HTR-8/SVneo (cell line): ENCODE measurements at regions not wholly inside any gene's neighbourhood (a gene's known extent, or its start where the extent isn't known, plus 50 kb on each side); places are given as distances from the start of the nearest gene placed in this dataset.
"Not testable (repeated sequence)": the region's sequence is repeated elsewhere in the genome, so short reads cannot be mapped to it uniquely, and the experiment has no call there.

ENCODE experiments used
- DNase-seq: peaks from one replicate; pipeline ENCODE4 v3.0.0; 2011; ENCODE audit warnings: low spot score, mixed read lengths; ENCODE audit not compliant: insufficient read length
- FAIRE-seq: peaks from 2 replicates; lab custom pipeline; 2011; peaks lifted over from hg19 to GRCh38; lab: Jason Lieb, UNC

- DNase-seq (no peak), FAIRE-seq (no peak)
Measured at GRCh38 chr2:150088538-150088937, 398.9 kb downstream of the RND3 start.

DNA sequence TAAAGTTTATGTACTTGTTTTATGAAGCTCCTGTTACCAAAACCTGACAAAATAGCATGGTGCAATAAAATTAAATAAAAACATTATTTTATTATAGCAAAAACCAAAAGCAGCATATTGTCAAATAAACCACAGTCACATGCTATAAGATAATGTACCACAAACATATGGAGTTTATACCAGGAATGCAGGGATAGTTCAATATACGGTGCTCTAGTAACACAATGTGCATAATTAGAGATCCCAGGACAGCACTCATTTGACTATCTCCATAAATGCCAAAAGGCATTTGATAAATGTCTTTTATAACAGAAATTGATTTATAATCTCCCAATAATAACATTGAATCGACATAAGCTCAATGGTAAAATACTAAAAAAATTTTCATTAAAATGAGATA is 402.0 kb downstream of the RND3 start:
- FAIRE-seq (no peak), DNase-seq (no peak)

- DNase-seq (no peak), FAIRE-seq (peak; percentile 54)
Measured at GRCh38 chr2:150081775-150082481, 405.5 kb downstream of the RND3 start.

- FAIRE-seq: no peak
- DNase-seq: peak; percentile 1
Measured at GRCh38 chr2:150076281-150076680, 411.2 kb downstream of the RND3 start.

- FAIRE-seq: peak; percentile 85
- DNase-seq: peak; percentile 5
Measured at GRCh38 chr2:150075831-150076230, 411.6 kb downstream of the RND3 start.

GRCh38 chr2:150066490-150066889 is 421.0 kb downstream of the RND3 start:
- FAIRE-seq: no peak
- no peak for DNase-seq

DNA sequence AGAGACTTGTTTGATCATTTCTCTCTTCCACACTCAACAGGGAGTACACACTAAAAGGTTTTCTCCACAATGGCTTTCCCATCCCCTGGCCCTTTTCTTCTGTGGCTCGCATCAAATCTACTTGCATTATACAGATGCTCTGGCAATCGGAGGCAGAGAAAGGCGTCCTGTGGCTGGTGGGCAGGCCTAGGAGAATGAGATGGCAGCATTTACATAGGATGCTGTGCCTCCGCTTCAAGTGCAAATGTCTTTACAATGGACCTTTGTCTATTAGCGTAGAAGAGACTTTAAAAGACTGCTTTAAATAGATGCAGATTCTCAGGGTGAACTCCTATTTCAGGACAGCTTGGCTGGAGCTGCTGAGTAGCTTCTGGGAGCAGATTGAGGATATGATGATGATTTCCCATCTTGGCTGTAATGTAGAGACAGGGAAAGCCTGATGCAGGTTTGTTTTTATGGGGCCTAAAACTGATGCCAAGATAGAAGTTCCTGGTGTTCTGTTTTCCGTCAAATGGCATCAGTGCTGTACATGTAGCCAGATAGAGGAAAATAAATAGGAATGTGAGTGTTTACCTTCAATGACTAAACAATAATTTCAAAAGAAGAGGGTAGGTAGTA is 423.4 kb downstream of the RND3 start:
- no peak for DNase-seq
- FAIRE-seq: no peak

- FAIRE-seq (peak; percentile 80), DNase-seq (peak; percentile 47)
Measured at GRCh38 chr2:150063432-150063889, 424.0 kb downstream of the RND3 start.

- FAIRE-seq (no peak), DNase-seq (no peak)
Measured at GRCh38 chr2:150062416-150062815, 425.1 kb downstream of the RND3 start.

GRCh38 chr2:150060341-150060740 is 427.1 kb downstream of the RND3 start:
- FAIRE-seq (no peak), DNase-seq (no peak)

- not testable (repeated sequence) for FAIRE-seq, DNase-seq
Measured at GRCh38 chr2:150059676-150060075, 427.8 kb downstream of the RND3 start.

- DNase-seq (no peak), FAIRE-seq (no peak)
Measured at GRCh38 chr2:150052457-150052856, 435.0 kb downstream of the RND3 start.

GRCh38 chr2:150051004-150051403 is 436.5 kb downstream of the RND3 start:
- FAIRE-seq (no peak), DNase-seq (no peak)

DNA sequence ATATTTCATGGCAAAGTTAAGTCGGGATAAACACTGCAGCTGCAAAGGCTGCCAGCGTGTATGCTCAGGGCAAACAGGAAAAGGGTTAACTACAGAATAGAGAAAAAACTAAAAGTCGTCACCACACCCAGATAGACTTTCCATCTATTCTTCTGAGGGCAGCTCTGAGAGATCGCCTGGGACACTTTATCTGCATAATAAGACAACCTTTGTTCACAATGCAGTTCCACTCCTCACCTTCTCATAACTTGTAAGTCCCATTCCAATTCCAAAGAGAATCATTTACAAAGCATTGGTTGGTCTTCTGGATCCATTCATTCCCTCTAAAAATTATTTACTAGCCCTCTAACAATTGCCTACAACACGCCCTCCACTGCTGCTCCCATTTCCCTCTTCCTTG is 437.4 kb downstream of the RND3 start:
- DNase-seq: no peak
- no peak for FAIRE-seq

DNA sequence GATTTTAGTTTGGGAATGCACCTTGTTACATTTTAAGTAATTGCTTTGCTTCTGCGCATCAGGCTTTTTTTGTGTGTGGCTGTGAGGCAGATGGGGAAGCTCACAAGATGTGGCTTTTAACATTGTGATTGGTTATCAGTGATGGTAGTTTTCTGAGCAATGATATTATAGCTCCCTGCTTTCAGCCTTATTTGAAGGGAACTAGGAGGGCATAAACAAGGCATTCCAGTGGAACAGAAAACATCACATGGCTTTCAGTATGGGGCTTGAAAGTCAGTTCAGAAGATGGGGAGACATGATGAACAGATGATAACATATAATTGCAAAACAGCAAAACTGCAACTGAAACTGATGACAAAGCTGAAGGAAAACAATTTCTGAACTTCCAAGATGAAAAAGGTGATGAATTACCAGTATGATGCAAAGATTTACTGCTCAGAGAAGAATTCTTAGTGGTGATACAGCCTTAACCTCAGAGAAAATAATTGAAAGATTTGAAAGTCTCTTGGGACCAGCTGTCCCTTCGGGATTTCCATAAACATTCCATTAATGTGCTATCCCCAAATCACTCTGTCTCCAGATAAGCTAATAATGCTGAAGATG is 439.7 kb downstream of the RND3 start:
- DNase-seq: no peak
- no peak for FAIRE-seq

GRCh38 chr2:150046810-150047209 is 440.7 kb downstream of the RND3 start:
- FAIRE-seq (no peak), DNase-seq (no peak)

DNA sequence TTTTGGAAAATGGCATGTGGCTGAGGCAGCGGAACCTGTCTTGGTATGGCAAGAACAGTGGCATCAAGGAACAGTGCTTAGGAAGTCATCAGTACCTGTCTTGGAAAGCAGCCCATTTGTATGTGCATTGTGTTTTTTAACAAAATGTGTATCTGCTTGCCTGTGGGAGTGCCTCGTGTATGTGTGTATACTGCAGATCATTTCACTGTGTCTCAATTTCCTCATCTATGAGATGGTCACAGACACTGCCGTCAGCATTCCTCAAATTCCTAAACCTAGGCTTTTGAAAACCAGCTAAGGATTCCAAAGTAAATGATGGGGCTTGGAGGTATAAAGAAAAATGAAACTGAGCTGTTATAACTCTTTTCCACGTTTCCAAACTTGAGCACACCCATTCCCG is 441.3 kb downstream of the RND3 start:
- no peak for DNase-seq
- peak; percentile 49 for FAIRE-seq

GRCh38 chr2:150045601-150046000 is 441.9 kb downstream of the RND3 start:
- DNase-seq: no peak
- FAIRE-seq: no peak

- DNase-seq (no peak), FAIRE-seq (no peak)
Measured at GRCh38 chr2:150043172-150043500, 444.3 kb downstream of the RND3 start.

DNA sequence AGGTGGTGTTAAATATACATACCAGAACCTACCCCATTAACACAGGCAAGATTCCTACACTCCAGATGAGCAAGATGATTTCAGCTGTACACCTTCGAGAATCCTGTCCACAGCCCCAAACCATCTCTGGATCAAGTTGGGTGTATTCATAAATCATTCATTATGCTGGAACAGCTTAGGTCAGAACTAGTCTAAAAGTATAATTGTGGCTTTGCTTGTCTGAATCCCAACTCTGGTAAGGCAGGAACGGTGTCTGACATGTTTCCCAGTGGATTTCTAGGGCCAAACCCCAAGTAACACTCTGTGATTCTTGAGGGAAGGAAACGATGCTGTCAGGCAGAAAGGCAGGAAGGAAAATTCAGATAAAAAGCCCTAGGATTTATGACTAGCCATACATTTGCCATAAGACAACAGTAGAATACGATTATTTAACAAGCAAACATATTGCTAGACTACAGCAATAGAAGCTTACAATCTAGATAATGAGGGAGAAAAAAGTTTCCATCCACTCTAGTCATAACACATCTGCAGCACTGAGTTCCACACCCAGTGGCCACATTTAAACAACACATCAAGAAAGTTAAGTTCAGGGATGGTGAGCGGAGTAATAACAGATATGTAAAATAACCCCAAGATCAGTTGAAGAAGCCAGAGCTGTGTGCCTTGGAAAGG is 444.8 kb downstream of the RND3 start:
- no peak for DNase-seq
- FAIRE-seq: no peak
